Islet precursor cell (in vitro differentiated cells): ENCODE measurements at regions not wholly inside any gene's neighbourhood (a gene's known extent, or its start where the extent isn't known, plus 50 kb on each side); places are given as distances from the start of the nearest gene placed in this dataset.
"Not testable (repeated sequence)": the region's sequence is repeated elsewhere in the genome, so short reads cannot be mapped to it uniquely, and the experiment has no call there.

Source experiments
- DNase-seq: peaks from one replicate; pipeline ENCODE4 v3.0.0-alpha.2; 2018

DNA sequence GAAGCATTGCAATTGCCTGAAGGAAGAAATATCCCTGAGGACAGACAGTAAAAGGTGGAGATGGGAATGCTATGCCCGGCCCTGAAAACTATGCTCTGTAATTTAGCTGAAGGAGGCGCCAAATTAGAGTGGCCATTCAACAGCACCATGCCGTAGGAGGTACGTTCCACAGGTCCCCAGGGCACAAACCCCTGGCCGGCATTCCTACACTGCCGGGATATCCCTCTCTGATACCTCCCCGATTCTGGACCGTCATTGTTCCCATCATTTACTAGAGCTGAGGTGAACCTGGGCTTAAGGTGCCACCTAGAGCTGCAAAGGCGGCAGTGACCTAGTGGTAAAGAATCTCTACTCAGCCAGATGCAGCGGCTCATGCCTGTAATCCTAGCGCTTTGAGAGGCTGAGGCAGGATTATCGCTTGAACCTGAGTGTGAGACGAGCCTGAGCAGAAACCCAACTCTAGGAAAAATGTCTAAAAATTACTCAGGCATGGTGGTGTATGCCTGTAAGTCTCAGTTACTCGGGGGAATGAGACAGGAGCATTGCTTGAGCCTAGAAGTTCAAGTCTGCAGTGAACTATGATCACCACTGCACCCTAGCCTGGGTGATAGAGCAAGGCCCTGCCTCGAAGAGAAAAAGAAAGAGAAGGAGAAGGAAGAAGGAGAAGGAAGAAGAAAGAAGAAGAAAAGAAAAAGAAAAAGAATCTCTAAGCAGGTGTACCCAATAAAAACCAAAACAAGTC lies 53.0 kb upstream of the TNKS2 start:
- DNase-seq = peak; percentile 84

DNA sequence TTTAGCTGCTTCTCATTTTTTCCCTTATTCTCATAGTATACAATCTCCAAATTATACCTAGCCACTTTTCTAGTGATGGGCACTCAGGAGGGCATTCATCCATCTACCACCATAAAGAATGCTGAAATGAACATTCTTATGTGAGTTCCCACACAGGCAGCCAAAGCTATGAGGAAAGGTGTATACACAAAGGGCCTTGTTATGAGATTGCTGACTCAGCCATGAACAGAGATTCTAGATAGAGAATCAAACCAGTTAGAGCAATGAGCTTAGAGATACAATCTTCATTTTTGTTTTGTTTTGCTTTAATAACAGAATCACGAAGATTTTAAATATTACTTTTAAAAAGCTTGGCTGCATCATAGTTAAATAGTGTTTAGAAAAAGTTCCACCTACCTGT lies 54.8 kb upstream of the TNKS2 start:
- DNase-seq = no peak

DNA sequence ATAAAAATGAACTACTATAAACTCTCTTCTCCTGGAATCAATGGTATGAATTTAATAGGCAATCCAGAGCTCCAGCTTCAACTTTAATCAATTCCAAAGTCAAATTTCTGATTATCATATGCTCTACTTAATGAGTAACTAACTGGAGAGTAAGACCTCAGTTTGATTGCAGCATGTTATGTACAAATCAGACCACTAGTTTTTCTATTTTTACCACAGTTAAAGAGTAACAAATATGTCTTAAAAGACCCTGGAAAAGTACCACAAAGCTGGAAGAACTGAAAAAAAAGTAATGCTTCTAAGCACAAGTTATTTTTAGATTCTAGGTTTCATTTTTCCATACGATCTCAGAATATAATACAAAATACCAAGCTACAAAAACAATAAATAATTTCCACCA lies 56.0 kb upstream of the TNKS2 start:
- DNase-seq = no peak

DNA sequence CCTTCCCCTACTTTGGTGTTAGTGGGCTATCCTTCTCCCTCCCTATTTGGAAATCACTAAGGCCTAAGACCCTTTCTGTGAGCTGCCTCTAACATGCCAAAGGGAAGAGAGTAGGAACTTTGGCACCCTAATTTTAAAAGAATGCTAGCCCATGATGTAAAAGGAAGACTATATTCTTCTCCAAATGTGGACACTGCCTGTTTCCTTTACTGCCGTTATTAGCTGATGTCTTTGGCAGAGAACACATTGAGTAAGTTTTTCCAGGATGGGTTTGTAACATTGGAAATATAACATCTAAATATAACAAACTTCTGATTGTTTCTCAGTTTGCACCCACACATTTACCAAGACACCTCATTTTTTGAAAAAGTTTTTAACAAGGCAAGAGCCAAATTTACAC lies 56.9 kb upstream of the TNKS2 start:
- DNase-seq = no peak

DNA sequence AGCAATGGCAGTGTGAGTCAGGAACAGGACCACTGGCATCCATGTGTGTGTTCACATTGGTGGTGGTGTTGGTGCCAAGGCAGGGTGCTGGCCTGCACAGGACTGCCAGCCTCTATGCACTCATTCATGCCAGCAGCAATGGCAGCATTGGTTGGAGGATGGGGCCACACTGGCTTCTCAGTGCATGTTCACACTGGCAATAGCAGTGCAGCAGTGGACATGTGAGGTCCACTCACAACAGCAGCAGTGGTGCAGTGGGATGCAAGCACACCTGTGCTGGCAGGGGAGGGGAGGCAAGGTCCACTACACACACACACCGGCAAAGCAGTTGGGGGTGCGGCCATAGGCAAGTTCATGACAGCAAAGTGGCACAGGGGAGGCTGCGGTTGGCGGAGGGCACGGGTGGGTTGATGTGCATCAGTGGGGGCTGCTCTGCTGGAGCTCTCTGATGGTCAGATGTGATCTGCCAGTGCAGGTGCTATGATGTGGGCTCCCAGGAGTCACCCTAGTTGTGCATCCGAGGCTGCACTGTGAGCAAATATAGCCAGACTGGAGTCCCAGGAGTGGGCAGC lies 57.8 kb upstream of the TNKS2 start:
- DNase-seq = no peak

DNA sequence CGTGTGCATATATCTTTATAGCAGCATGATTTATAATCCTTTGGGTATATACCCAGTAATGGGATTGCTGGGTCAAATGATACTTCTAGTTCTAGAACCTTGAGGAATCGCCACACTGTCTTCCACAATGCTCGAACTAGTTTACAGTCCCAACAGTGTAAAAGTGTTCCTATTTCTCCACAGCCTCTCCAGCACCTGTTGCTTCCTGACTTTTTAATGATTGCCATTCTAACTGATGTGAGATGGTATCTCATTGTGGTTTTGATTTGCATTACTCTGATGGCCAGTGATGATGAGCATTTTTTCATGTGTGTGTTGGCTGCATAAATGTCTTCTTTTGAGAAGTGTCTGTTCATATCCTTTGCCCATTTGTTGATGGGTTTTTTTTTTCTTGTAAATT lies 66.0 kb upstream of the TNKS2 start:
- DNase-seq = not testable (repeated sequence)

DNA sequence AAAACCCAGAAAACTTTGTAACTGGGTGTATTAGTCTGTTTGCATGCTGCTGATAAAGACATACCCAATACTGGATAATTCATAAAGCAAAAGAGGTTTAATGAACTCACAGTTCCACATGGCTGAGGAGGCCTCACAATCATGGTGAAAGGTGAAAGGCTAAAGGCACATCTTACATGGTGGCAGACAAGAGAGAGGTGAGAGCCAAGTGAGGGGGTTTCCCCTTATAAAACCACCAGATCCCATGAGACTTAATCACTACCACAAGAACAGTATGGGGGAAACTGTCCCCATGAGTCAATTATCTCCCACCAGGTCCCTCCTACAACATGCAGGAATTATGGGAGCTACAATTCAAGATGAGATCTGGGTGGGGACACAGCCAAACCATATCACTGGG lies 68.9 kb upstream of the TNKS2 start:
- DNase-seq = not testable (repeated sequence)

DNA sequence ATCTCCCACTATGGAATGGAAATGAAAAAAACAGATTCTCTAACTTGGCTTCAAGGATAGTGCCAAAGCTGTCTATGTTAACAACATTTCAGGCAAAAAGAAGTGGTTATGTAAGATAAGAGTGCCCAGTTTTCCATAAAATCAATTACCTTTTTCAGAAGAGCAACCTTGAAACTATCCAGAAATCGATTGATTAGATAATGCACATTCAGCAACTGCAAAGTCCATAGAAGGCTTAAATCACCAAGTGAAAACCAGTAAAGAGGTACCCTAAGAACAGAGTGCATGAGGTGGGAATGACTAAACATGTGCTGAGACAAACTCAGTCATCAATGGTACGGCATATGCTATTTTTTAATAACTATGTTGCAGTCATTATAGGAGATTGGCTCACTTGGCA lies 71.9 kb upstream of the TNKS2 start:
- DNase-seq = no peak

DNA sequence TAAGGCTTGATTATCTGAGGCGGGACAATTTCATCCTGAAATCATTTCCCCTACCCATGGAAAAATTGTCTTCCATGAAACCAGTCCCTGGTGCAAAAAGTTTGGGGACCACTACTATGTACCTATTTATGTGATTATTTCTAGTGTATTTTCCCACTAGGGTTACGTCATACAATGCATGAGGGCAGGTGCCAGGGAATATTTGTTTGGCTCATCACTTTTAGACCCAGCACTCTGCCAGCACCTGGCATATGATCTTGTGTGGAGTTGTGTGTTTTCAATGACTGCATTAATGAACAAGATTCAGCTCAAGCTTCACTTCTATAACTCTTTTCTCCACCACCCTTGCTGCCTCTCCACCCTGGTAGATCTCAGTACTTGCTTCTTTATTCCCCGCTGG lies 73.3 kb upstream of the TNKS2 start:
- no peak for DNase-seq

DNA sequence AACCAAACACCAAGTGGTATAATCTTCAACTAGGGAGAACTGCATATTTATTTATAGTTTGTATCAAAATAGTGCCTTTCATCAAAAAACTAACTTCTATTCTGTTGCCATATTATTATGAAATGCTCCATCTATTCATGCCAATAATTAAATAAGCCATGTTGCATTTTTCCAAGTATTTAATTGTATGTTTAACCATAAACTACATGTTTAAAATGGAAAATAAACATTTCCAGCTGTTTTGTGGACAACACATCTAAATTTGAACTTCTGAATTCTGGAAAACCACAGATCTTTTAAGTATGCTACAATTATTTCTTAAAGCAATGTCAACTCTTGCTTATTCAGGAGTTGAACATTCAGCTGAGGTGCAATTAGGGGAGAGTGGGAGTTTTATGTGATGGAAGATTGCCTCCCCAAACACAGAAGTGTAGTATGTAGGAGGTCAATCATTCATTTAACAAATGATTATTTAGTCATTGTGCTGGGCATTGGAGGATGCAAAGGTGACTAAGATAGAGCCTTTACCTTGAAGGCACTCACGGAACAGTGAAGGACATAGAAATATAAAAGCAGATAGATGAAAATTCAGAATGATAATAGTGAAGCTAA lies 80.7 kb upstream of the PPP1R3C start:
- no peak for DNase-seq

DNA sequence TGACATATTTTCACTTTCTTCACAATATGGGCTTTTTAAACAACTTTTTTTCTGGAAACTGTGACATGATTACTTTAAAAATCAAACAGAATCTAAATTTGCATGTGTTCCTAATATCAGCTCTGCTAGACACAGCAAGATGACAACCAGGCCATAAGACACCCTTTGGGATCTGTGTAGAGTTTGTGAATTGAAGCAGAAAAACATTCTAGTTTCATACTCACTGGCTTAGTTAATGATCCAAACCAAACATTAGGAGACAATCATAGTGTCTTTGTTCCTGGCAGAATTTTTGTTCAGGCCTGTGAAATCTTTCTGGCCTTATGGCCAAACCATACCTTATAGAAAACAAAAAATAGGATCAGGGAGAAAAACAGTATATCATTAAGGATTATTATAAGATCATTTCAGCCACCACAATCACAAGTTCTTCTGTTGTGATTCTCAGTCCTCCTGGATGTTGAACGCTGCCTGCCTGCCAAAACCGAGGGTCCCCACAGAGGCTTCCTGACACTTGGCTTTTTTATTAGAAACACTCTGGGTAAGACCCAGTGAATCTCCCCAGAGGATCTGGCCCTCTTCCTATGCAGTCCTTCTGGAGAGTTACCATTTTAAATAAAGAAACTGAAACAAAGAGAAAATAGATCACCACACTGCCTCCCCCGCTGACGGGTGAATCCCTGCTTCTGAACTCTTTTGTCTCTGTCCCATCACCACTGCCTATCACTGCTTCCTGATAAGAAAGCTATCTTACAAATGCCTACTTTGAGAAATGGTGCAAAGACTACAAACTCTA lies 79.2 kb upstream of the PPP1R3C start:
- DNase-seq = no peak

DNA sequence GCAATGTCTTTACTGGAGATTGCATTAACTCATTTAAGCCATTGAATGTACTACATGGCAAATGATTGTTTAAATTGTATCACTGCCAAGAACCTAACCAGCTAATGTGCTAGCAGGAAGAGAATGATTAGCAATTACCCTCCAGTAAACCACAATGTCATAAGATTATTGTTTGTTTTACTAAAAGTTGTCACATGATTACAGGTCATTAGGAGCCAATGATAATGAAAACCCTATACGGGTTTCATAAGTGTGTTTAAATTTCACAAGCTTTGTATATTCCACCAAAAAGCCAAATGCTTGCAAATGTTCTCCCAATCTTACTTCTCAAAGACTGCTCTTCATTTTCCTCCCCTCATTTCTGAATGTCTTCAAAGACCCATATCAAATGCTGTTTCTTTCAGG lies 76.5 kb upstream of the PPP1R3C start:
- DNase-seq = no peak

DNA sequence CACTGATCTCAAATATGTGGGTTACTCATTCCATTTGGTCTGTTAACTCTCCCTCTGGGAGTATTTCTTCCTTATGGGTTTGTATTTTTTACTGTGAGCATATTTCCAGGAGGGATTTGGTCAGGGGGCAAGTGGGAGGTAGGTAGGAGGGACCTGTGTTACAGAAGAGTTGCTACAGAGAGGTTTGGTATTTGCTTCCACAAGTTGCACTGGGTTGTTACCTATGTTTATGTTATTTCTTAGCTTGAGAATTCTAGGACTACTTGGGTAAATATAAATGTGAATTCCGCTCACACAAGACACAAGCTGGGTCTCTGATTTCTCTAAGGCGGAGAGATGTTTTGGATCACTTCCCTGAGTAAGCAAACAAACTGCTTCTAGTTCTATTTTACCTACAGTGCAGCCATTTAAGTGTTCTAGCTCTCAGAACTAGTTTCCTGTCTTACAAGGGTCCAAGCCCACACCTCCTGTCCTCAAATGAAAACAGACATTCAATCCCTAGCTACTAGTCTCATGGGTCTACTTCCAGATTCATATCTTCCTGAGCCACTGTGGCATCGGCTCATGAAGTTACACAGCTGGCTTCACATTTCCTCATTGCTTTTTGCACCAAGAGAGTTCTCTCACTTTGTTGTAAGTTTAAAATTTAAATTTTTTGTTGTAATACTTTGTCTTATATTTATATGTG lies 75.4 kb upstream of the PPP1R3C start:
- DNase-seq = no peak

DNA sequence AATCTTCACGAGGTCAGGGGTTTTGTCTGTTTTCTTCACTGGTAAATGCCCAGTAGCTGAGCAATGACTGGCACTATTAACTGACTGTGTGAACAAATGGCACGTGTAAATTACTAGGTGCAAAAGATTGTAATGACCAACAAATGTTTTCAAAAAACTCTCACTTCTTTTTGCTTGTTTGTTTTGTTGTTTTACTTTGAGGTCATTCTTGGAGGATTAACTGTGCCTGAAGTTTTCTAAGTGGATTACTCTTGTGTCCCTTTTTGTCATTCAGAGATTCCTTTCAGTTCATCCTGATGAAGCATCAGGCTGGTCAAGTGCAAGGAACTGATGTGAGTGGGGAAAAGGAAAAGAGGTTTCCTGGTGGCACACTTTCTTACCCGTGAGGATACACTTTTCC lies 74.4 kb upstream of the PPP1R3C start:
- no peak for DNase-seq

DNA sequence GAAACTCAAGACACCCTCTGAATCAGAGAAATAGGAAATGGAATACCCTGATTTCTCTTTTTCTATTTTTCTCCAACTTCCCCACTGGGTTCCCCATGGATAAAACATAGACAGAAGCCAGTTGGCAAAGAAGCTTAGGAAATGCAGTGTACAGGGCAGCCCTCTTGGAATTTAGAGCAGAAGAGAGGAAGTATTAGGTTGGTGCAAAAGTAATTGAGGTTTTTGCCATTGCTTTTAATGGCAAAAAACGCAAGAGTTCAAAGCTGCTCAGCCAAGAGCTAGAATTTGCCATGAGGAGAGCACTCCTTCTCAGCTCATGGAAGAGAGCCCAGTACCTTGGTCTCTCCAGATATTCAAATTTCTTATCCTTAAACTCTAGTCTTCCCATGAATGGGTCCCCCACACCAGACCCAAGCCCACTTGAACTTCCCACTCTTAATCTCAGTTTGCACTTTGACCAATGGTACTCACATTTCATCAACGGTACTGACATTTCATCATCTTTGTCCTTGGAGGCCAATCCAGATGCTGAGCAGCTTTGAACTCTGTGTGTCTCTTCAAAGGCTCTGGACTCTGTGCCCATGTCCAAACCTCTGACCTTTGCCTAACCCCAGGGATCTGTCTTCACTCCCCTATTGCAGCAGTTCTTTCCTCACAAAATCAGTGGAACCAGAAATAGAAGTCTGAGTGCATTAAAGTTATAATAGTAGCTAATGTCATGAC lies 73.2 kb upstream of the PPP1R3C start:
- DNase-seq = no peak

DNA sequence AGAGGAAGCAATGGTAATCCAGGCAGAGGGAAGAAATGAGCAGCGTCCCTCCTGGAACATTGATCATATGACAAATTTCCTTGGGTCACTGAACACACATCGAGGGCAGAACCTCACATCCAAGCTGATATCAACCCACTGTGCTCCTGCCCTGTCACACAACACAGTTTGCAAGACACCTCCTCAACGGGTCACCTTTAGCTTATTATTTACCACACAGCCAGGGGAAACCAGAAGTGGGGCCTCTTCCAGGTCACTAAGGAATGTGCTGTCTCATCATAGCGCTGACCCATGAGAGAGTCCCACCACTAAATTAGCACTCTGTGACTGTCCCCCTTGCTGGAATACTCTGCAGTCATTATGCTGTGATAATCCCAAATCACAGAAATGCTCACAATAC lies 69.7 kb upstream of the PPP1R3C start:
- no peak for DNase-seq

DNA sequence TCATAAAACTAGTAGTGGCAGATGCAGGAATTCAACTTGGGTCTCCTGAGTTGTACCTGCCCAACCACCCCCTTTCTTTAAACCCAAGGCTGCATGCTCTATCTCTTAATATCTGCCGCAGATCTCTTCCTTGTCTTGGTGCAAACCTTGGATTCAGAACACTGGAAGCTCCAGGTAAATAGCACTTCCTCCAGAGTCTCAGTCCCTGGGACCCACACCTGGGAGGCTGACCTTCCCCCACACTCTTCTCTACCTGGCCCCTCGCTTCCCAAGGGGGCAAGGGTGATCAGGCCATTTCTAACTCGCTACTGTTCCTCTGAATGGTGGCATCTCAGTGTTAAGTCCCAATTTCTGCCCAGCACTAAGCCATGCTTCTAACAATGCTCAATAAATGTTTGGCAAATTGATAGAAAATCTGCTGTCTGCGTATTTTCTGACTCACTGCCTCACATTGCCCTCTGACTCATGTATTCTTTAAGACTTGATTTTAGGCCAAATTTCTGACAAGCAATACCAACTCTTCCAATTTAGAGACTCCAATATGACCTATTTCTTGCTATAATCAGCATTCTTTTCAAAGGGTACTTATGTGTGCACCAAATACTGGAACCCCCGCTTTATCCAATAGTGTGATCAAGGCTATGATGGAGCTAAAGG lies 68.0 kb upstream of the PPP1R3C start:
- DNase-seq = no peak

DNA sequence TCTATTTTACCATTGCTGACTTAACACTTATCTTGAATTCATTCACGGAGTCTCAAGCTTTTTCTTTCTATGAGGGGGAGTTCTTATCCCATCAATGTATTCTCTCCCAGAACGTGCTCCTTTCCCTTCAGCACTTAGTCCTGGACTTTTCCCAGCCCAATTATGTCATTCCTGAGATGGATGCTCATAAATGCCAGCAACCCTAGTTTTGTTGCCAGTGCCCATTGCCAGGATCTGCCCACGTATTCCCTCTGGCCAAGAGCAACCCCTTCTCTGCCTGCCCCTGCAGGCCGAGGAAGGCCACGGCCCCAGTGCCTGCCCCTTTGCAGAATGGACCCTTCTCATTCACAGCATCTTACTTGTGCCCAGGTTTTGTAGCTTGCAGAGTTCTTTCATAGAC lies 67.4 kb upstream of the PPP1R3C start:
- DNase-seq = no peak

DNA sequence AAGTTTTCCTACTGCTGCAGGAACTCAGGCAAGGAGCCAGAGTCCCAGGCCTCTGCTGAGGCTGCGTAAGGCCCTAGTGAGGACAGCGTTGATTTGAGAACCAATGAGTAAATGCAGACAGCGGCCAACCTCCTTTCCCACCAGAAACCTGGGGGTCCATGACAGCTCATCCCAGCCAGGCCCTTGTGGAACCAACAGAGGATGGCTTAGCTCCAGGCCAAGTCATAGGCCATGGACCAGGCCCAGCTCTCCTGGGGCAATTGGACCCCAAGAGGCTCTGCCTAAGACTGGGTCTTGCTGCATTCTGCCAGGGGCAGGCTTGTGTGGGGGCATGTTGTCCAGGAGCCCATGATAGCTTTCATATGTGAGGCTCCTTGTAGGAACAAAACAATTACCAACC lies 65.4 kb upstream of the PPP1R3C start:
- DNase-seq = no peak

DNA sequence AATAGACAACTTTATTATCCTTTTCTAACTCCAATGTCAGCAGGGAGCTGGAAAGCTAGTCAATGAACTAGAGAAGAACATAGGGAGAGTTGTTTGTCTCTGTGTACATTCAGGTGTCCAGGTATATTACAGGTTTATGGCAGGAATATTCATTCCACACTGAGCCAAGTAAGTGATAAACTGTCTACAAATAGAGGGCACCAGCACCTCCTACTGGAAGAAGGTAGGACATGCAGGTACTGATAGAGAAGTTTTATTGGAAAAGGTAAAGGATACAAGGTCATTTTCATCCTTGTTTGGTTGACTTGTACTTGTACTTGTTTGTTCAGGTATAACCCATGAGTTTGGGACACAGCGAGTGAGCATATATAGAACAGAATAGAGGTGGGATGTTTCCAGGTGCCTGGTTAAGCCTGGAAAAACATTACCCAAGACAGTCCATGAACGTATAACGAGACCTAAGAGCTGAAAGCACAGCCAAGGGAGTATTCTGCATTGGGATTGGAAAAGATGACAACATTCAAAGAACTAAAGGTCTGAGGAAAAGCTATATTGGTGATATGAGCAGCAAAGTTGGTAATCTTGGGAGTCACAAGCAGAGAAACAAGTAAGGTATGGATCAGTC lies 61.4 kb upstream of the PPP1R3C start:
- DNase-seq = no peak

DNA sequence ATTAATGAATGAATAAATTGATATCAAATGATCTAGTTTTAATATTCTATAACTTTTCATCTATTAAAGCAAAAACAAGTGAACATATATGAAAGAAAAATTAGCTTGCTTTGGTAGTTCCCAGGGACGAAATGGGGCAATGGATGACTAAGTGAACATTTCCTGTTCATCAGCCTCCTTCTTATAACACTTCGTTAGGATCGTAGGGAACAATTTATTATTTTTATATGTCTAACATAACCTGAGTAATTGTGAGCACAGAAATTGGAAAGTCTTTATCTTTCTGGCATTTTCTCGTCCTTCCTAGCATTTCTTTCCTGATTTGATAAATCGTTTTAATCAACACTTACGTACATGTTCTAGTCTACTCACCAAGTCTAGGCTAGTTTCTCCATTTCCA lies 59.1 kb upstream of the PPP1R3C start:
- no peak for DNase-seq
